Uterus (tissue), 2 donors: ENCODE measurements at regions not wholly inside any gene's neighbourhood (a gene's known extent, or its start where the extent isn't known, plus 50 kb on each side); places are given as distances from the start of the nearest gene placed in this dataset.

ENCODE experiments used
- CTCF ChIP-seq, 4 experiments: fragments of 200-600 bp in 2 of 4; fragments of 450-650 bp in 2 of 4; sonication (generic) in 2 of 4; IDR thresholded peaks; one replicate each; pipeline ENCODE4 v1.5.1; 2016 to 2019; ENCODE audit warnings: antibody characterized with exemption in 4 of 4, mild to moderate bottlenecking in 2 of 4, moderate library complexity in 1 of 4
- POLR2A ChIP-seq, 2 donors: fragments of 450-650 bp; IDR thresholded peaks; one replicate each; pipeline ENCODE4 v1.6.1; 2016; ENCODE audit warnings: antibody characterized with exemption in 2 of 2, mild to moderate bottlenecking in 1 of 2, moderate library complexity in 1 of 2

GRCh38 chr14:28953973-28954372, 187.4 kb downstream of the FOXG1 start:
- TF ChIP-seq CTCF (IDR thresholded peaks at IDR 0.05) (no peak), POLR2A (IDR thresholded peaks at IDR 0.05) (no peak)
